ENCODE measurements at regions not wholly inside any gene's neighbourhood (a gene's known extent, or its start where the extent isn't known, plus 50 kb on each side); places are given as distances from the start of the nearest gene placed in this dataset.

DNA sequence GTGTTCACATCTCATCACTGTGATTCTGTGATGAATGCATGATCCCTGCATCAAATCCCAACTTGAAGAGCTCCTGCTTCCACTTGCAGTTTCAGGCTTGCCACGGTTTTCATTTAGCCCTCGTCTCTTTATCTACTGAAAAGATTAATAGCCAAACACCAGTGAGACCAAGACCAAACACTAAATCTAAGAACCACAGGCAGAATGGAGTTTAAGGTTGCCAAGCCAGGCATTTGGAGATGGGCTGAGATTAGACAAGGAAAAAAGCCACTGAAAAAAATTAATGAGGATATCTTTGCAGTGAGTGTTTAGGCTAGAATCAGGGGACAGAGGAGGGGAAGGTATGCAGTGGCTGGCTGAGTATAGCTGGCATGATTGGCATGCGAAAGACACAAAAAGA, 227.2 kb upstream of the BLID start:
- Histone ChIP-seq H3K4me3 (no peak overlapping the region), H3K4me1 (peaks cover 0 to 12% (median 3%) of the 10 kb centered on the region in 3 donors), H3K27me3 (no peaks in the 10 kb centered on the region), H3K36me3 (no peaks in the 10 kb centered on the region), H3K9me3 (no peaks in the 10 kb centered on the region), H3K27ac (no peak overlapping the region)
- WGBS, 2 donors (ENCODE audit: low coverage in 1 of 2): 72 to 90% methylated on average over 1 to 3 of the region's 3 CpGs
- TF ChIP-seq POLR2AphosphoS5 (IDR thresholded peaks at IDR 0.05): no peak
- no peak for TF ChIP-seq POLR2A (IDR thresholded peaks at IDR 0.05)
- no peak for TF ChIP-seq EP300 (IDR thresholded peaks at IDR 0.05)
- ATAC-seq: no peak

DNA sequence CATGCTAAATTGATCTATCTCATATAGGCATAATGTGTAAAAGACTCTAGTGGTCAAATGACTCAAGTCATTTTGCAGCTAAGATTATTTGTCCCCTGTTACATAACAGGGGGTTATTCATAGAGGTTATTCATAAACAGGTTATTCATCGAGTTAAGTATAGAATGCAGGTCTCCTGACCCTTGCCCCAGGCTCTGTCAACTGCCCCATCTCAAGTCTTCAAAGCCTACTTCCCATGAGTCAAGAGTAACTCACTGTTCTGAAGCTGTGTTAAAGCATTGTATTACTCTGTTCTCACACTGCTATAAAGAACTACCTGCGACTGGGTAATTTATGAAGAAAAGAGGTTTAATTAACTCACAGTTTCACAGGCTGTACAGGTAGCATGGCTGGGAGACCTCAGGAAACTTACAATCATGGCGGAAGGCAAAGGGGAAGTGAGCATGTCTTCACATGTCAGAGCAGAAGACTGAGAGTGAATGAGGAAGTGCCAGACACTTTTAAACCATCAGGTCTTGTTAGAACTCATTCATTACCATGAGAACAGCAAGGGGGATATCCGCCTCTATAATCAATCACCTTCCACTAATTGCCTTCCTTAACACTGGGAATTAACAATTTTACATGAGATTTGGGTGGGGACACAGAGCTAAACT, 226.2 kb upstream of the BLID start:
- 90 to 100% methylated on average over 1 to 4 of the region's 4 CpGs for WGBS, 2 donors (ENCODE audit: low coverage in 1 of 2)
- H3K27ac ChIP-seq: no peak overlapping the region

DNA sequence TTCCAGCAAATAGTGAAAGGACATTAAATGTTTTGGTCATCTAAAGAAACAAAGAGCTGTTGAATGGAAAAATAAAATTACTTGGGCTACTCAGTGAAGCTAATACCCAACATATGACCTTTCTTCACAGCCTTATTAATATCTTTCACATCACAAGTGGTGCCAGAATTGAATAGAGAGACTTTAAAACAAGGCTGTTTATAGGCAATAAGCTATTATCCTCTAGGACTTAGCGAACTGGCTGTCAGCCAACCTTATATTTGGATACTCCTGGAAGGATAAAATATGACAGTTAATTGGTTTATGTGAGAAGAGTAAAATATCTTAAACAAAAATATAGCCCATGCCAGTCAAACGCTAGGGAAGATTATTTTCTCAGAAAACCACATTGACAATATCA, 225.5 kb upstream of the BLID start:
- TF ChIP-seq POLR2AphosphoS5 (IDR thresholded peaks at IDR 0.05) (no peak), POLR2A (IDR thresholded peaks at IDR 0.05) (no peak), EP300 (IDR thresholded peaks at IDR 0.05) (no peak)
- TF ChIP-seq, protein P1, sequence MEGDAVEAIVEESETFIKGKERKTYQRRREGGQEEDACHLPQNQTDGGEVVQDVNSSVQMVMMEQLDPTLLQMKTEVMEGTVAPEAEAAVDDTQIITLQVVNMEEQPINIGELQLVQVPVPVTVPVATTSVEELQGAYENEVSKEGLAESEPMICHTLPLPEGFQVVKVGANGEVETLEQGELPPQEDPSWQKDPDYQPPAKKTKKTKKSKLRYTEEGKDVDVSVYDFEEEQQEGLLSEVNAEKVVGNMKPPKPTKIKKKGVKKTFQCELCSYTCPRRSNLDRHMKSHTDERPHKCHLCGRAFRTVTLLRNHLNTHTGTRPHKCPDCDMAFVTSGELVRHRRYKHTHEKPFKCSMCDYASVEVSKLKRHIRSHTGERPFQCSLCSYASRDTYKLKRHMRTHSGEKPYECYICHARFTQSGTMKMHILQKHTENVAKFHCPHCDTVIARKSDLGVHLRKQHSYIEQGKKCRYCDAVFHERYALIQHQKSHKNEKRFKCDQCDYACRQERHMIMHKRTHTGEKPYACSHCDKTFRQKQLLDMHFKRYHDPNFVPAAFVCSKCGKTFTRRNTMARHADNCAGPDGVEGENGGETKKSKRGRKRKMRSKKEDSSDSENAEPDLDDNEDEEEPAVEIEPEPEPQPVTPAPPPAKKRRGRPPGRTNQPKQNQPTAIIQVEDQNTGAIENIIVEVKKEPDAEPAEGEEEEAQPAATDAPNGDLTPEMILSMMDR (IDR thresholded peaks at IDR 0.05): no peak
- H3K36me3 ChIP-seq: no peaks in the 10 kb centered on the region
- peaks cover 0 to 12% (median 3%) of the 10 kb centered on the region in 3 donors for H3K4me1 ChIP-seq
- 26 to 38% methylated on average over 2 of the region's 2 CpGs for WGBS, 2 donors (ENCODE audit: low coverage in 1 of 2)
- no peak overlapping the region for H3K27ac ChIP-seq
- no peaks in the 10 kb centered on the region for H3K9me3 ChIP-seq
- no peak for ATAC-seq
- H3K4me3 ChIP-seq: no peak overlapping the region
- no peaks in the 10 kb centered on the region for H3K27me3 ChIP-seq

More for the DNA sequence above, 226.2 kb upstream of the BLID start:
- H3K36me3 ChIP-seq: no peaks in the 10 kb centered on the region
- H3K9me3 ChIP-seq: no peaks in the 10 kb centered on the region
- H3K27me3 ChIP-seq: no peaks in the 10 kb centered on the region
- ATAC-seq: no peak
- peaks cover 0 to 12% (median 3%) of the 10 kb centered on the region in 3 donors for H3K4me1 ChIP-seq
- TF ChIP-seq, protein P1 (IDR thresholded peaks at IDR 0.05): no peak
- TF ChIP-seq EP300 (IDR thresholded peaks at IDR 0.05) (no peak), POLR2AphosphoS5 (IDR thresholded peaks at IDR 0.05) (no peak), POLR2A (IDR thresholded peaks at IDR 0.05) (no peak)
- no peak overlapping the region for H3K4me3 ChIP-seq

DNA sequence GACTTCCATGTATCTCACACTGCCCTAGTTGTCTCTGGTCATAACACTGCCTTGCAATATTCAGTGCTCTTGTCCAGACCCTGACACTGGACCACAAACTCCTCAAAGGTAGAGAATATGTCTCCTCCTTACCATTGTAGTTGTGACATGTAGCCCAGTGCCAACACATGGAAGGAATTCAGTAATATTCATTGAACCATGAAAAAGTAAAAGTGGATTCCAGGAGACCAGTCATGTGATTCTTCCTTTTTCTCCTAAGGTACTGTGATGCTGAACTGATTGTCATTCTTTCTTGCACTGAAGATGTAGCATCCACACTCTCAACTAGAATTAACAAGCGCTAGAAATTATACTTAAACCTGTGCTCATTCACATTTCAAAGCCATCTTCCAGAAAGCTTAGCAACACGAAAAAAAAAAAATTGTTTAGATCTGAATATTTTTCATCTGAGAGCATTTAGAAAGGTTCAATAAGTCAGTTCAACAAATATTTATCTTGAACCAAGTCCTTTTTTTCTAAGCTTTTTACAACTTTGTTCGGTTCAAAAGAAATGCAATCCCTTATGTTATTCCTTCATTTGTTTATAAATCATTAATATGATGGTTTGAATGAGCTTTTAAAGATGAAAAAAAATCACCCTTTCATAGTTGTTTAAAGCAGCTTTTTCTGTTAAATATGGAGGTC, 224.7 kb upstream of the BLID start:
- Histone ChIP-seq H3K9me3 (no peaks in the 10 kb centered on the region), H3K4me1 (peaks cover 0 to 12% (median 3%) of the 10 kb centered on the region in 3 donors), H3K36me3 (no peaks in the 10 kb centered on the region), H3K27ac (no peak overlapping the region), H3K4me3 (no peak overlapping the region), H3K27me3 (no peaks in the 10 kb centered on the region)
- WGBS, 2 donors (ENCODE audit: low coverage in 1 of 2): 36 to 38% methylated on average over 3 of the region's 3 CpGs
- ATAC-seq: no peak
- TF ChIP-seq, protein P1 (IDR thresholded peaks at IDR 0.05): no peak
- TF ChIP-seq POLR2A (IDR thresholded peaks at IDR 0.05): no peak

DNA sequence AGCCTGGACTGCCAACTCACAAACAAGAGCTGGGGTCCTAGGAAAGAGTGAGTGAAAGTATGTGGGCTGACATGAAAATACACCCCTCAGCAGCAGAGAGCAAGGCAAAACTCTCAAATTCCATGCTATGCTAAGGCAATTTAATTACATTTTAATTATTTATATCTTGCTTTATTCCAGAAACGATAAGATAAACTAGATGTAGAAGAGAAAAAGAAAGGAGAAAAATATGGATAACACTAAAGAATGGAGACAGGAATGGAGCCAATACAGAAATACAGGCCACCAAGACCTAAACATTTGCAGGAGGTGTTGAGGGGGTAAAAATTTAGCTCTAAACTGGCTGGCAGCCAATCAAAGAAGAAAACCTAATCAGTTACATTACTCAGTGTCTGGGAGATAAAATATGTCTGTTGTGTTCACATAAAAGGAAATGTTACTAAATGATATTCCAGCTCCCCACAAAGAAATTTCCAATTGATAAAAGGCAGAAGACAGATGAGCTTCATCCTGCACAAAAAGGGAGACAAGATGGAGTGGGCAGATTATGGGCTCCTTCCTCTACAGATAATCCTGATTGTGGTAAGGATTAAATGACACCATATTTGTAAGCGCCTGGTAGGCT, 223.5 kb upstream of the BLID start:
- H3K36me3 ChIP-seq: no peaks in the 10 kb centered on the region
- no peak for ATAC-seq
- peaks cover 0 to 12% (median 3%) of the 10 kb centered on the region in 3 donors for H3K4me1 ChIP-seq
- no peaks in the 10 kb centered on the region for H3K9me3 ChIP-seq
- 50 to 56% methylated on average over 1 to 2 of the region's 2 CpGs for WGBS, 2 donors (ENCODE audit: low coverage in 1 of 2)
- no peak overlapping the region for H3K27ac ChIP-seq
- no peaks in the 10 kb centered on the region for H3K27me3 ChIP-seq
- no peak overlapping the region for H3K4me3 ChIP-seq
- TF ChIP-seq POLR2AphosphoS5 (IDR thresholded peaks at IDR 0.05) (no peak), POLR2A (IDR thresholded peaks at IDR 0.05) (no peak), EP300 (IDR thresholded peaks at IDR 0.05) (no peak)
- TF ChIP-seq, protein P1 (IDR thresholded peaks at IDR 0.05): no peak
